ENCODE measurements at regions not wholly inside any gene's neighbourhood (a gene's known extent, or its start where the extent isn't known, plus 50 kb on each side); places are given as distances from the start of the nearest gene placed in this dataset.

DNA sequence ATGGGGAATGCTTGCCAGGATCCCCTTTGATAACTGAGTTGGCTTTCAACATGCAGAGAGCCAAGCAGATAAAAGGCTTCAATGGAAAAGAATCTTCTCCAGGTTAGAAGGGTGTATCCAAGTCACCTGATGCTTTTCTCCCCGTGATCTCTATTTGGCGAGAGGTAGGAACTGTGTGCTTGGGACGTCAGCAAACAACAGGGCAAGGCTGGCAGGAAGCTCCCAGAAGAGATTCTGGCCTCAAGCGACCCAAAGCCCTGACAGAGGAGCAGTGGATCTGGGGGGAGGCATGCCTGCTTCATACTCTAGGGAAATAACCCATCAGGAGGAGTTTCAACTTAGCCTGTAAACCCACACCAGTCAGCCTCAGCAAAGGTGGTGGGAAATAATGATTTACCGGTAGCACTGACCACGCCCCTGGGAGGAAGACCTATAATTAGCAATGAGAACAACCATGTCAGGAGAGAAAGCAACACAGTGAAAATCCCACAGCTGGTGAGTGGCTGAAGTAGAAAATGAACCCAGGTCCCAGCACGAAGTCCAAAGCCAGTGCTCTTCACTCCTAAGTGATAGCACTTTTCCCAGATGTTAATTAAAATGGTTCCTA lies 76.3 kb upstream of the SEC11C start (continued):
- TF ChIP-seq, protein P1, sequence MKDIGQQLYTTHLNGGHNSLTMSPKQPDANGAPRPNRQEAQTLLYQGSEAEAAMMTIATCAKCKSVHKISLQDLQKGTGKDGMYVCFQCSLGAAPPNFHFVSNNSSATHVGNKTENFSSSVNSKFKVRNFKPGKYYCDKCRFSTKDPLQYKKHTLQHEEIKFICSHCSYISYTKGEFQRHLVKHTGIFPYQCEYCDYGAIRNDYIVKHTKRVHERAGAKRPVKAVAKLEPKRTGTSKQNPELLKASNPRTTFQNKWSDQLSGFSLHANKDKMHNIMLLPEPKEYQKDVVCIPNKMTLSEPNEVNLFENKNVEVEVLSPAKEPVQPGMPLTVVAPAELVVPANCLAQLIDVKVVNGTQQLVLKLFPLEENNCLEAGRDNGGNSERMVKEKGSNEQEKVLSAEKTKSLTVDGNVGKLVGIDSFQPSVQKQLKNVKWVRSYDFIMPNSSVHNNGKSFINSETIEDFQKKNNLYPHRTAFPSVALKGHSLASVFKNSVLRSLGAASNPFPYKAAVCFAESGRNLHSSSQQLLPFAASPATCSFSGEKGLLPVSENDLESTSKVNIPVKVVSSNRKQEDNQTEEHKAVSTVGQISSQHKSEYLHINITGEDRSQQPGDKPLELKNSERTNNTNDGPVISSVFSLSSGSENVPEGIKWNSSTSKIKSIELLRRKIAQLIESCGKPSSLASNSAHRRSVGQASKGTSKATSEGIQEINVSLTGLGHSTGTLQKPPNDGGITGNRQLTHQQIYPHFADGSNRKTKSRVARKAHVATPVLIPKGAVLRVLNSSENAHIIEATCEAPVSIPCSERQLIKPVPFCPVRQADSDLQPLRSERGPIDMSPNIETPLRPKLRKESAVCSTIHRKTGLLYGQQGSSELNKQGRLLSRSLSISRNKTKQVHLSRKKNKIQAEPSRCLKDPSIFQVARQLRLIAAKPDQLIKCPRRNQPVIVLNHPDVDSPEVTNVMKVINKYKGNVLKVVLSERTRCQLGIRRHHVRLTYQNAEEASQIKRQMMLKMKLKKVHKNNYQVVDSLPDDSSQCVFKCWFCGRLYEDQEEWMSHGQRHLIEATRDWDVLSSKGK (CRISPR knock-in tag; IDR thresholded peaks at IDR 0.05) = no peak
- TF ChIP-seq HDAC1 (IDR thresholded peaks at IDR 0.05) (no peak), ZNF316 (IDR thresholded peaks at IDR 0.05) (no peak)

DNA sequence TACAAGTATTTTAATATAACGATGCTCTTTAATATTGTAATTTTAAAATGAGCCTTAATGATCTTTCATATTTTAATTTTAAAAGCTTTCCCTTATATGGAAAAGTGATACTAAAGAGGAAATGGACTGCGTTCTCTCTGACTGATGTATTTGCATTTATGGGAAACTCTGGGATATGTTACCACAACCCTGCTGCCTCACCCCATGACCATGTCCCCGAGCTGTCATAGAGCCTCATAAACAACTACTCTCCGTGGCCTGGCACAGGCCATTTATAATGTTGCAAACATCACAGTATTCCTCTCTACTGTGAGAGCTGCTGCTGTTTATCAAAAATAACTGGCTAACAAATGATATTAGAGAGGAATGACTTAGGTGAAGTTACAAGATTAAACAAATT lies 75.8 kb upstream of the SEC11C start:
- Histone ChIP-seq H3K4me2 (ENCODE audit: insufficient read depth, low read length) (no peak overlapping the region), H3K9ac (ENCODE audit: insufficient read depth in 1 of 2, low read depth in 2 of 2, low read length in 2 of 2) (no peak overlapping the region), H3K79me2 (ENCODE audit: control insufficient read depth, insufficient read depth, low read length) (no peaks in the 10 kb centered on the region), H3K27ac (ENCODE audit: extremely low read depth, low read depth, low read length) (no peak overlapping the region), H3K9me3 (replicated peaks; ENCODE audit: control insufficient read depth, insufficient read depth, low read depth, low read length) (no peaks in the 10 kb centered on the region), H3K4me3 (no peak overlapping the region), H3K36me3 (ENCODE audit: control insufficient read depth, insufficient read depth, low read length) (no peaks in the 10 kb centered on the region), H3K27me3 (ENCODE audit: control insufficient read depth in 2 of 2, insufficient read depth in 2 of 2, low read length in 2 of 2) (peaks cover 2 to 23% of the 10 kb centered on the region in 2 experiments; a peak in 2 of 5 replicates), H3K4me1 (replicated peaks in 1 of 2; ENCODE audit: control insufficient read depth in 2 of 2, insufficient read depth in 2 of 2, low read length in 2 of 2) (no peaks in the 10 kb centered on the region), H3K9me1 (ENCODE audit: control insufficient read depth, insufficient read depth, low read length) (no peaks in the 10 kb centered on the region), H2AFZ (ENCODE audit: low read depth, low read length) (no peak overlapping the region), H4K20me1 (replicated peaks; ENCODE audit: control insufficient read depth, insufficient read depth, low read length) (no peaks in the 10 kb centered on the region)
- FAIRE-seq (no peak), DNase-seq (ENCODE audit: extremely low read depth in 1 of 4, low spot score in 3 of 4) (no peak), ATAC-seq (no peak)
- POLR2A ChIA-PET = no interaction called here
- CTCF ChIA-PET (ENCODE audit: low intra/inter-chr PET ratio) = no interaction called here
- intact Hi-C loops (cut with micrococcal nuclease) (no loop called here), in situ Hi-C loops (cut with MboI) (loop anchor here (5.0 kb wide), 1 partner anchor 287 kb away; no protein-coding TSS in a partner anchor)
- WGBS (ENCODE audit: insufficient coverage, low coverage, missing lambda C conversion rate) = 1% methylated on average over 4 of the region's 4 CpGs
- no TSS peak for BruUV-seq (replicated peaks)
- TF ChIP-seq BMI1 (IDR thresholded peaks at IDR 0.05; ENCODE audit: low read length) = no peak
- no peak for TF ChIP-seq MTA3 (IDR thresholded peaks at IDR 0.05; ENCODE audit: borderline replicate concordance)
- no peak for TF ChIP-seq MTA1 (IDR thresholded peaks at IDR 0.05; ENCODE audit: borderline replicate concordance)
- TF ChIP-seq, protein P2, sequence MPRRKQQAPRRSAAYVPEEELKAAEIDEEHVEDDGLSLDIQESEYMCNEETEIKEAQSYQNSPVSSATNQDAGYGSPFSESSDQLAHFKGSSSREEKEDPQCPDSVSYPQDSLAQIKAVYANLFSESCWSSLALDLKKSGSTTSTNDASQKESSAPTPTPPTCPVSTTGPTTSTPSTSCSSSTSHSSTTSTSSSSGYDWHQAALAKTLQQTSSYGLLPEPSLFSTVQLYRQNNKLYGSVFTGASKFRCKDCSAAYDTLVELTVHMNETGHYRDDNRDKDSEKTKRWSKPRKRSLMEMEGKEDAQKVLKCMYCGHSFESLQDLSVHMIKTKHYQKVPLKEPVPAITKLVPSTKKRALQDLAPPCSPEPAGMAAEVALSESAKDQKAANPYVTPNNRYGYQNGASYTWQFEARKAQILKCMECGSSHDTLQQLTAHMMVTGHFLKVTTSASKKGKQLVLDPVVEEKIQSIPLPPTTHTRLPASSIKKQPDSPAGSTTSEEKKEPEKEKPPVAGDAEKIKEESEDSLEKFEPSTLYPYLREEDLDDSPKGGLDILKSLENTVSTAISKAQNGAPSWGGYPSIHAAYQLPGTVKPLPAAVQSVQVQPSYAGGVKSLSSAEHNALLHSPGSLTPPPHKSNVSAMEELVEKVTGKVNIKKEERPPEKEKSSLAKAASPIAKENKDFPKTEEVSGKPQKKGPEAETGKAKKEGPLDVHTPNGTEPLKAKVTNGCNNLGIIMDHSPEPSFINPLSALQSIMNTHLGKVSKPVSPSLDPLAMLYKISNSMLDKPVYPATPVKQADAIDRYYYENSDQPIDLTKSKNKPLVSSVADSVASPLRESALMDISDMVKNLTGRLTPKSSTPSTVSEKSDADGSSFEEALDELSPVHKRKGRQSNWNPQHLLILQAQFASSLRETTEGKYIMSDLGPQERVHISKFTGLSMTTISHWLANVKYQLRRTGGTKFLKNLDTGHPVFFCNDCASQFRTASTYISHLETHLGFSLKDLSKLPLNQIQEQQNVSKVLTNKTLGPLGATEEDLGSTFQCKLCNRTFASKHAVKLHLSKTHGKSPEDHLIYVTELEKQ (CRISPR knock-in tag; IDR thresholded peaks at IDR 0.05) = no peak
- TF ChIP-seq ELF1 (tag; IDR thresholded peaks at IDR 0.05) = no peak
